Mesothelial cell of epicardium (in vitro differentiated cells): ENCODE measurements at regions not wholly inside any gene's neighbourhood (a gene's known extent, or its start where the extent isn't known, plus 50 kb on each side); places are given as distances from the start of the nearest gene placed in this dataset.

Experiments used
- DNase-seq, 2 experiments: peaks; one replicate each; pipeline ENCODE4 v3.0.0; 2021; ENCODE audit warnings: low spot score in 2 of 2; ENCODE audit not compliant: unreplicated experiment in 2 of 2
- H3K27ac Mint-ChIP-seq: 2 replicates; pipeline ENCODE4 v1.8.0; 2021; ENCODE audit warnings: mixed read lengths
- H3K27me3 Mint-ChIP-seq: 2 replicates; pipeline ENCODE4 v1.8.0; 2021; ENCODE audit warnings: low read depth, mixed read lengths
- H3K36me3 Mint-ChIP-seq: 2 replicates; pipeline ENCODE4 v1.8.0; 2021; ENCODE audit warnings: mixed read lengths
- H3K4me1 Mint-ChIP-seq: 2 replicates; pipeline ENCODE4 v1.8.0; 2021; ENCODE audit warnings: mixed read lengths
- H3K4me3 Mint-ChIP-seq: 2 replicates; pipeline ENCODE4 v1.8.0; 2021; ENCODE audit warnings: mild to moderate bottlenecking, moderate library complexity, mixed read lengths
- H3K9me3 Mint-ChIP-seq: 2 replicates; pipeline ENCODE4 v1.8.0; 2021; ENCODE audit warnings: mixed read lengths
- TF ChIP-seq, protein P1 (sequence below): fragments of 200-600 bp; sonication (generic); IDR thresholded peaks from one replicate; pipeline ENCODE4 v1.5.0; 2021; ENCODE audit warnings: antibody characterized with exemption; ENCODE audit not compliant: unreplicated experiment

DNA sequence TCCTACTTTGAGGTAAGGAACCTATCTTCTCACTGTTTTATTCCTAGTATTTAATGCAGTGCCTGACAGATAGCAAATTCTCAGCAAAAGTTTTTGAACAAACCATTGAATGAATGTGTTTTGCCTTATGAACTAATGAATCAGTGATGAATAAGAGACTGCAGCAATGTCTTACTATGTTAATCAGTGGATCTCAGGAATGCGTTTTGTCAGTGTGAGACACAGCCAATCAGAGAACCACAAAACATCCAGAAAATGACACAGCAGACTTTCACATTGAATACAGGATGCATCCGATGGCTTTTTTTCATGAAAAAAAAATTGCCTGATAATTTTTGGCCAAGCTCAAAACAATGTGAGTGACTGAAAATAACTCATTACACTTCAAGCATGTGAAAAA, 270.5 kb downstream of the BMP2 start:
- no peaks in the 10 kb centered on the region for H3K27me3 Mint-ChIP-seq
- TF ChIP-seq, protein P1, sequence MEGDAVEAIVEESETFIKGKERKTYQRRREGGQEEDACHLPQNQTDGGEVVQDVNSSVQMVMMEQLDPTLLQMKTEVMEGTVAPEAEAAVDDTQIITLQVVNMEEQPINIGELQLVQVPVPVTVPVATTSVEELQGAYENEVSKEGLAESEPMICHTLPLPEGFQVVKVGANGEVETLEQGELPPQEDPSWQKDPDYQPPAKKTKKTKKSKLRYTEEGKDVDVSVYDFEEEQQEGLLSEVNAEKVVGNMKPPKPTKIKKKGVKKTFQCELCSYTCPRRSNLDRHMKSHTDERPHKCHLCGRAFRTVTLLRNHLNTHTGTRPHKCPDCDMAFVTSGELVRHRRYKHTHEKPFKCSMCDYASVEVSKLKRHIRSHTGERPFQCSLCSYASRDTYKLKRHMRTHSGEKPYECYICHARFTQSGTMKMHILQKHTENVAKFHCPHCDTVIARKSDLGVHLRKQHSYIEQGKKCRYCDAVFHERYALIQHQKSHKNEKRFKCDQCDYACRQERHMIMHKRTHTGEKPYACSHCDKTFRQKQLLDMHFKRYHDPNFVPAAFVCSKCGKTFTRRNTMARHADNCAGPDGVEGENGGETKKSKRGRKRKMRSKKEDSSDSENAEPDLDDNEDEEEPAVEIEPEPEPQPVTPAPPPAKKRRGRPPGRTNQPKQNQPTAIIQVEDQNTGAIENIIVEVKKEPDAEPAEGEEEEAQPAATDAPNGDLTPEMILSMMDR = no peak
- no peak overlapping the region for H3K4me3 Mint-ChIP-seq
- H3K27ac Mint-ChIP-seq = no peak overlapping the region
- H3K36me3 Mint-ChIP-seq = no peaks in the 10 kb centered on the region
- no peak for DNase-seq
- no peaks in the 10 kb centered on the region for H3K4me1 Mint-ChIP-seq
- H3K9me3 Mint-ChIP-seq = peaks cover 13% of the 10 kb centered on the region

DNA sequence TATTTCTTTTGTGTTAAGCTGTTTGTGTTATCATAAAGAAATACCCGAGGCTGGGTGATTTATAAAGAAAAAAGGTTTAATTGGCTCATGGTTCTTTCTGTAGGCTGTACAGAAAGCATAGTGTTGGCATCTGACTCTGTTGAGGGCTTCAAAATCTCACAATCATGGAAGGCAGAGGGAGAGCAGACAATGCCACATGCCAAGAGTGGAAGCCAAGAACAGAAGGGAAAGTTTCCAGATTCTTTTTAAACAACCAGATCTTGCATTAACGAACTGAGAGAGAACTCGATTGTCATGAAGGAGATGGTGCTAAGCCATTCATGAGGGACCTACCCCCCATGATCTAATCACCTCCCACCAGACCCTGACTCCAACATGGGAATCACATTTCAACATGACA, 290.1 kb downstream of the BMP2 start:
- Mint-ChIP-seq H3K4me1 (no peaks in the 10 kb centered on the region), H3K27me3 (peaks cover 3% of the 10 kb centered on the region), H3K9me3 (no peaks in the 10 kb centered on the region), H3K27ac (no peak overlapping the region), H3K4me3 (no peak overlapping the region), H3K36me3 (no peaks in the 10 kb centered on the region)
- no peak for DNase-seq
- TF ChIP-seq, protein P1 = no peak

DNA sequence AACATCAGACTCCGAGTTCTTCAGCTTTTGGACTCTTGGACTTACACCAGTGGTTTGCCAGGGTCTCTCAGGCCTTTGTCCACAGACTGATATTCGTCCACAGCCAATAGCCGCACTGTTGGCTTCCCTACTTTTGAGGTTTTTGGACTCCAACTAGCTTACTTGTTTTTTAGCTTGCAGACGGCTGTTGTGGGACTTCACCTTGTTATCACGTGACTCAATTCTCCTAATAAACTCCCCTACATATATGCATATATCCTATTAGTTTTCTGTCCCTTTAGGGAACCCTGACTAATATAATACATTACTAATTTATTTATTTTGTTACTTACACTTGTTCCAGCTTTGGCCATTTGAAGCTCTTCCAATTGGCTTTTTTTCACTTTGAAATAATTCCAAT, 311.3 kb downstream of the BMP2 start:
- TF ChIP-seq, protein P1 = no peak
- Mint-ChIP-seq H3K4me1 (no peaks in the 10 kb centered on the region), H3K9me3 (peaks cover 7% of the 10 kb centered on the region), H3K27me3 (no peaks in the 10 kb centered on the region), H3K36me3 (no peaks in the 10 kb centered on the region), H3K4me3 (no peak overlapping the region), H3K27ac (no peak overlapping the region)
- no peak for DNase-seq

DNA sequence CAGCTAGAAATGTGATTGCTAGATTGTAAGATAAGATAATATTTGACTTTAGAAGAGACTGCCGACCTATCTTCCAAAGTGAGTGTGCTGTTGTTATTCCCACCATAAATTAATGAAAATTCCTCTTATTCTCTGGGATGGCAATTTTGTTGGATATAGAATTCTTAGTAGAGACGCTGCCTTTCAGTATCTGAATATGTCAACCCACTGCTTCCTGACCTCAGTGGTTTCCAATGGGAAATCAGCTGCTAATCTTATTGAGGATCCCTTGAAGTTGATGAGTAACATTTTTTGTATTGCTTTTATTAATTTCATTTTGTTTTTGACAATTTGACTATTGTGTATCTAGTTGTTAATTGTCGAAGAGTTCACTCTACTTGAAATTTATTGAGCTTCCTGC, 313.0 kb downstream of the BMP2 start:
- TF ChIP-seq, protein P1 = no peak
- no peak overlapping the region for H3K27ac Mint-ChIP-seq

DNA sequence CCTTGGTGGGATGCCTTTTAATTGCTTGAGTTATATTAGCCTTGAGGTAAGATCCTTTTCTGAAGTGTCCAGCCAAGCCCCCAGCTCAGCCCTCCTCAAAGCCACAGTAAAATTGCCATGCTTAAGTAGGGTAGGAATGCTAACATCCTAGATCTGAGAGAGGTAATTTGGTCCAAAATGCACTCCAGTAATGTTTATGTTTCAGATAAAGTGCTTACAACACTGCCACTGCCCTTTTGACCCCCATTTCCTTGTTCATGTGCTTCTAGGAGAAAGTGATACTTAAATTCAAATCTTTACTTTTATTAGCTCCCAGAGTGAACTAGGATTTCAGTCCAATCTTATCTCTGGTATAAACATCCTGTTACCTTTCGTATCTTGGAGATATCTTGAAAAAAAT, 318.0 kb downstream of the BMP2 start:
- peaks cover 11% of the 10 kb centered on the region for H3K4me1 Mint-ChIP-seq
- H3K27ac Mint-ChIP-seq = peak overlapping the region; percentile 51
- peaks cover 4% of the 10 kb centered on the region for H3K9me3 Mint-ChIP-seq
- no peak for DNase-seq
- H3K27me3 Mint-ChIP-seq = no peaks in the 10 kb centered on the region
- TF ChIP-seq, protein P1 = no peak
- H3K36me3 Mint-ChIP-seq = no peaks in the 10 kb centered on the region
- no peak overlapping the region for H3K4me3 Mint-ChIP-seq

More for the DNA sequence above, 313.0 kb downstream of the BMP2 start:
- no peak overlapping the region for H3K4me3 Mint-ChIP-seq
- no peak for DNase-seq
- no peaks in the 10 kb centered on the region for H3K27me3 Mint-ChIP-seq
- H3K36me3 Mint-ChIP-seq = no peaks in the 10 kb centered on the region
- peaks cover 4% of the 10 kb centered on the region for H3K4me1 Mint-ChIP-seq
- H3K9me3 Mint-ChIP-seq = peaks cover 7% of the 10 kb centered on the region

DNA sequence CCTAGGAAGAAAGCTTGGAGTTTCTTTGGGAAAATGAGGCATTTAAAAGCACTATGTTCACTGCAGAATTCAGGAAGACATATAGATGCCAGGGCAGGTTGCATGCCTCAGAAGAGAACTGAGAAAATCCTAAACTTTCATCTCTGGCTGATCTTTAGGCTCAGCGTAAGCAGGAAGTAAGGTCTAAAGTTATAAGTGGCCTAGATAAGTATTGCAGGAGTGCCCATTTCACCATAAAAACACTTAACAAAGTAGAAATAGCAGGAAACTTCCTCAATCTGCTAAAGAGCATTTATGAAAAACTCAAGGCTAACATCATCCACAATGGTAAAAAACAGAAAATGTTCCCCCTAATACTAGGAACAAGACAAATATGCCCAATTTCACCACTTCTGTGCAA, 320.3 kb downstream of the BMP2 start:
- no peaks in the 10 kb centered on the region for H3K9me3 Mint-ChIP-seq
- DNase-seq = no peak
- H3K27ac Mint-ChIP-seq = no peak overlapping the region
- H3K36me3 Mint-ChIP-seq = no peaks in the 10 kb centered on the region
- no peaks in the 10 kb centered on the region for H3K27me3 Mint-ChIP-seq
- no peak overlapping the region for H3K4me3 Mint-ChIP-seq
- TF ChIP-seq, protein P1 = no peak
- H3K4me1 Mint-ChIP-seq = peaks cover 11% of the 10 kb centered on the region
